Naive thymus-derived CD4-positive, alpha-beta T cell (primary cell): ENCODE measurements at regions not wholly inside any gene's neighbourhood (a gene's known extent, or its start where the extent isn't known, plus 50 kb on each side); places are given as distances from the start of the nearest gene placed in this dataset.

ENCODE experiments used
- ATAC-seq: fragments of 150-1000 bp; cut with Tn5 transposase; 2 replicates; pipeline ENCODE4 v1.10.0; 2021; ENCODE audit warnings: mild to moderate bottlenecking, moderate library complexity
- CTCF ChIA-PET: fragments of 350-600 bp; sonication (Branson Sonifier 250); formaldehyde crosslinking; loops from one replicate; lab custom pipeline; 2021; ENCODE audit warnings: antibody characterized with exemption; lab: Charles Lee
- POLR2A ChIA-PET: fragments of 350-600 bp; sonication (Branson Sonifier 250); formaldehyde crosslinking; loops from one replicate; lab custom pipeline; 2021; ENCODE audit warnings: antibody characterized with exemption, inconsistent platforms; lab: Charles Lee
- DNase-seq, 9 donors: peaks; one replicate each; pipeline versions ENCODE4 v3.0.0 to v3.0.0-alpha.2; 2020 to 2022; ENCODE audit warnings: mixed read lengths in 1 of 9
- H3K27ac ChIP-seq: one replicate; pipeline ENCODE4 v1.7.0; 2013; ENCODE audit warnings: mild to moderate bottlenecking, low read depth, low read length, moderate library complexity
- H3K27me3 ChIP-seq, 2 donors: one replicate each; pipeline ENCODE4 v1.7.0; 2013; ENCODE audit warnings: low read length in 2 of 2, mild to moderate bottlenecking in 2 of 2, moderate library complexity in 2 of 2; ENCODE audit not compliant: control insufficient read depth in 2 of 2, insufficient read depth in 2 of 2
- H3K36me3 ChIP-seq, 3 experiments: 1 replicate in 2 of 3; 2 replicates in 1 of 3; pipeline ENCODE4 v1.7.0; 2013; ENCODE audit warnings: low read length in 3 of 3, mild to moderate bottlenecking in 3 of 3, moderate library complexity in 1 of 3; ENCODE audit not compliant: insufficient read depth in 3 of 3, control insufficient read depth in 2 of 3
- H3K4me1 ChIP-seq, 2 donors: one replicate each; pipeline ENCODE4 v1.7.0; 2013; ENCODE audit warnings: low read length in 2 of 2, mild to moderate bottlenecking in 2 of 2, moderate library complexity in 1 of 2; ENCODE audit not compliant: control insufficient read depth in 2 of 2, insufficient read depth in 2 of 2
- H3K4me3 ChIP-seq: 2 replicates; pipeline ENCODE4 v1.7.0; 2013; ENCODE audit warnings: mild to moderate bottlenecking, low read length
- H3K9me3 ChIP-seq, 3 experiments: 1 replicate in 2 of 3; 2 replicates in 1 of 3; pipeline ENCODE4 v1.7.0; 2013; ENCODE audit warnings: low read length in 3 of 3; ENCODE audit not compliant: control insufficient read depth in 2 of 3
- H3K27ac Mint-ChIP-seq, 9 donors: one replicate each; pipeline ENCODE4 v1.8.0; 2020 to 2022; ENCODE audit warnings: mixed read lengths in 9 of 9, mild to moderate bottlenecking in 8 of 9, moderate library complexity in 5 of 9, inconsistent platforms in 2 of 9
- H3K27me3 Mint-ChIP-seq, 5 donors: one replicate each; pipeline ENCODE4 v1.8.0; 2021 to 2022; ENCODE audit warnings: mixed read lengths in 5 of 5, mild to moderate bottlenecking in 1 of 5
- H3K36me3 Mint-ChIP-seq, 5 donors: one replicate each; pipeline ENCODE4 v1.8.0; 2020 to 2022; ENCODE audit warnings: mixed read lengths in 5 of 5, mild to moderate bottlenecking in 3 of 5, inconsistent platforms in 1 of 5
- H3K4me1 Mint-ChIP-seq, 7 donors: one replicate each; pipeline ENCODE4 v1.8.0; 2020 to 2022; ENCODE audit warnings: mixed read lengths in 7 of 7, mild to moderate bottlenecking in 3 of 7, inconsistent platforms in 1 of 7
- H3K4me3 Mint-ChIP-seq, 10 donors: one replicate each; pipeline ENCODE4 v1.8.0; 2020 to 2022; ENCODE audit warnings: mild to moderate bottlenecking in 10 of 10, mixed read lengths in 10 of 10, moderate library complexity in 6 of 10, inconsistent platforms in 2 of 10
- H3K9me3 Mint-ChIP-seq, 11 donors: one replicate each; pipeline ENCODE4 v1.8.0; 2020 to 2022; ENCODE audit warnings: mixed read lengths in 11 of 11, mild to moderate bottlenecking in 4 of 11, inconsistent platforms in 1 of 11, moderate library complexity in 1 of 11
- intact Hi-C, 2 donors: fragments of 100-400 bp; cut with micrococcal nuclease; formaldehyde crosslinking; loops; one replicate each; pipeline ENCODE4 v1.15.1; 2023

DNA sequence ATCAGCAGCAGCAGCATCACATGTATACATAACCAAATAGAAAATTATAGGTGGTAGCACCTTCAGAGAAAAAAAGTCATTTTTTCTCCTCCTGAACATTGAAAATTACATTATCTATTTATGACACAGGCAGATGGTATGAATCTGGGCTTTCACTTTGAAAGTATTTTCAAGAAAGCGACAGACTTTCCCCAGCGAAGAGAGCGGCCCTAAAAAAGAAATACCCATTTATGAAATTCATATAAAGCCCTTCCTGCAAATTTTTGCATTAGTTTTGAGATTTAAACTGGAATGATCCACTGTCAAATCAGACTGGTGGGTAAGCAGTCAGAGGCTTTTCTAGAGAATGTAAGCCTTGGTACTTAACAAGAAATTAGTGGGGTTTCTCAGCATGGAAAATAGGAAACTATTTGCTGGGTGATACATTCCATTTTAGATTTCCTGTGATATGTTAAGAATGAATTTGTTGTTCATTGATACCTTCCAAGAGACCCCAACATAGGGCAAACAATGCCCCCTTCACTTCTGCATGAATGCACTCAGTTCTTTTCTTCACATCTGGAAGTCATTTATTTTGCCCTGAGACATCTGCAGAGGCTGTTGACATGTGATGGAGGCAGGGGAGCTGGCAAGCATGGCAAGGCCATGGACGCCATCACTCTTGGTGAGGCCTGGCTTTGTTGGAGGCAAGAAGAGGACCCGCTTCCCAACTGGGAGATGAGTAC lies 147.0 kb downstream of the LINC00237 start:
- peaks cover 0 to 44% (median 29%) of the 10 kb centered on the region in 5 donors for H3K27me3 Mint-ChIP-seq
- no peaks in the 10 kb centered on the region for H3K36me3 ChIP-seq
- H3K4me3 ChIP-seq: no peak overlapping the region
- no peak overlapping the region for H3K27ac ChIP-seq
- POLR2A ChIA-PET: no interaction called here
- no peaks in the 10 kb centered on the region for H3K4me1 ChIP-seq
- no peaks in the 10 kb centered on the region for H3K36me3 Mint-ChIP-seq
- CTCF ChIA-PET: no interaction called here
- no peak overlapping the region for H3K27ac Mint-ChIP-seq
- no peak overlapping the region for H3K4me3 Mint-ChIP-seq
- peaks cover 0 to 7% (median 0%) of the 10 kb centered on the region in 11 donors for H3K9me3 Mint-ChIP-seq
- H3K9me3 ChIP-seq: no peaks in the 10 kb centered on the region
- no peak for ATAC-seq
- H3K27me3 ChIP-seq: no peaks in the 10 kb centered on the region
- intact Hi-C loops: no loop called here
- no peaks in the 10 kb centered on the region for H3K4me1 Mint-ChIP-seq
- DNase-seq: no peak

DNA sequence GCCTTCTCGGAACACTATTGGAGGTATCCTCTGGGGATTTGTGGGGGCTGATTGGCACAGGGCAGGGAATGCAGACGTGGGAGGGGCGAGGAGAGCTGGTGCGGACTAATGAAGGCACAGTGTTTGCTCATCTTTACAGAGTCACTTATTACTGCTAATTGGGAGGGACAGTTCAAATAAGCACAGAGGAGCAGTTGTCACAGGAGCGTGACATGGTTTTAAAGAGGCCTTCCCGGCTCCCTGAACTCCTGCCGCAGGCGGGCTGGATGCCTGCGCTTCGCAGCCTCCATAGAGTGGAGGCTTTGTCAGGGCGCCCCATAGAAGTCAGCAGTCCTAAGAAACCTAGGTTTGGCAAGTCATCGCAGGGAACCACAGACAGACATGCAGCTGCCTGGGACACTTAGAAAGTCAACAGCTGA lies 149.6 kb downstream of the LINC00237 start:
- CTCF ChIA-PET: no interaction called here
- DNase-seq (no peak), ATAC-seq (no peak)
- Histone ChIP-seq H3K27ac (no peak overlapping the region), H3K27me3 (no peaks in the 10 kb centered on the region), H3K36me3 (no peaks in the 10 kb centered on the region), H3K9me3 (no peaks in the 10 kb centered on the region), H3K4me1 (no peaks in the 10 kb centered on the region), H3K4me3 (no peak overlapping the region)
- Mint-ChIP-seq H3K4me1 (peaks cover 0 to 2% (median 0%) of the 10 kb centered on the region in 7 donors), H3K27me3 (peaks cover 0 to 50% (median 32%) of the 10 kb centered on the region in 5 donors), H3K36me3 (no peaks in the 10 kb centered on the region), H3K4me3 (no peak overlapping the region), H3K27ac (no peak overlapping the region), H3K9me3 (peaks cover 0 to 7% (median 0%) of the 10 kb centered on the region in 11 donors)
- POLR2A ChIA-PET: no interaction called here
- intact Hi-C loops: no loop called here

DNA sequence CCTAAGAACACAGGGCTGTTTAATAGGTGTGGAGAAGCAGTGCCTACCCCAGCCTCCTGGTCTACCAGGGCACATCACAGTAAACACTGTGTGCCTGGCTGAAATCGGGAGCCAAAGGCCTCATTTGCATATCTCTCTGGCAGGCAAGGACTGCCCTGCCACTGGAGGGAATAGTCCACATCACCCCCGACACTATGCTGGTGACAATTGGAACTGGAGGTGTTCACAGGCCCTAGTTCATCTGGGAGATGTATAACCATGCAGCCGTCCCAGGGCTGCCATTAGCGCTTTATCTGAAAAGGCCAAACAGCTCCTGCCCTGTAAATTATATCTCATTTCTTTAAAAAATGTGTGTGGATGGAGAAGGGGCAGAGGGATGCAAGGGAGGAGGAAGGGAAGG lies 150.3 kb downstream of the LINC00237 start:
- POLR2A ChIA-PET: no interaction called here
- intact Hi-C loops: no loop called here
- CTCF ChIA-PET: no interaction called here
- Mint-ChIP-seq H3K27ac (no peak overlapping the region), H3K36me3 (no peaks in the 10 kb centered on the region), H3K4me1 (peaks cover 0 to 2% (median 0%) of the 10 kb centered on the region in 7 donors), H3K9me3 (peaks cover 0 to 5% (median 0%) of the 10 kb centered on the region in 11 donors), H3K4me3 (no peak overlapping the region), H3K27me3 (peaks cover 0 to 48% (median 28%) of the 10 kb centered on the region in 5 donors)
- H3K4me3 ChIP-seq: no peak overlapping the region
- no peak for ATAC-seq
- H3K27ac ChIP-seq: no peak overlapping the region
- no peaks in the 10 kb centered on the region for H3K36me3 ChIP-seq
- no peak for DNase-seq
- H3K27me3 ChIP-seq: no peaks in the 10 kb centered on the region
- no peaks in the 10 kb centered on the region for H3K4me1 ChIP-seq
- no peaks in the 10 kb centered on the region for H3K9me3 ChIP-seq

DNA sequence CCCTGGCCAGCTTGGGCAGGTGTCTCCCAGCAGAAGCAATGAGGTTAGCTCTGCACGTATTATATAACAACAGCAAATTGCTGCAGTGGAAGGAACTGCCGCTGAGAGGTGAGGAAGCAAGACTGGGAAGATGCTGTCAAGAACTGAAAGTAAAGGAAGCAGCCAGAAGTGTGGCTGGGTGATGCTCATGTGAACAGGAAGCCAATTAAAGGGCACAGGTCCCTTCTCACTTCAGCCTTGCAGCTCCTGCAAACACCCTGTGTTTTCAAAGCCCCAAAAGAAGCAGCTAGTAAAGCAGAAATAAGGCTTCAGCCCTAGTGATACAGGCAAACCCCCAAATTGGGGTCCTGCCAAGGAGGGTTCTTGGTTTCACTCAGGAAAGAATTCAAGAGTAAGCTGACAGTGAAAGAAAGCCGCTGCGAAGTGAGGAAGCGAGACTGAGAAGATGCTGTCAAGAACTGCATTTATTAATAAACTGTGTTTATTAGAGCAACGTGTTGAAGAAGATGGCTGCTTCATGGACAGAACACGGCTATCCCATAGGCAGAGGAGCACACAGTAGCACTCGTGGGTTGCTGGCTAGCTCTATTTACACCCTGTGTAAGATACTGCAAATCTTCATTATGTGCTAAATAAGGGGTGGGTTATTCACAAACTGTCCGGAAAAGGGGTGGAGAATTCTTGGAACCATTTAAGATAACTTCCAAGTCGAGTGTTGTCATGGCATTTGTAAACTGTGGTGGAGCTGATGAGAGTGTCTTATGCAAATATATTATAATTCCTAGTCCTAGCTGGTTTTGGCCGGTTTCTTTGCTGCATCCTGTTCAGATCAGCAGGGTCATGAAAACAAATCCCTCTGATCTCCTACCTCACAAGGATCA lies 152.2 kb downstream of the LINC00237 start:
- Histone ChIP-seq H3K27me3 (no peaks in the 10 kb centered on the region), H3K36me3 (no peaks in the 10 kb centered on the region), H3K4me1 (no peaks in the 10 kb centered on the region), H3K4me3 (no peak overlapping the region), H3K27ac (no peak overlapping the region), H3K9me3 (no peaks in the 10 kb centered on the region)
- ChIA-PET CTCF (no interaction called here), POLR2A (no interaction called here)
- Mint-ChIP-seq H3K27me3 (peaks cover 0 to 38% (median 28%) of the 10 kb centered on the region in 5 donors), H3K27ac (no peak overlapping the region), H3K9me3 (peaks cover 0 to 5% (median 0%) of the 10 kb centered on the region in 11 donors), H3K4me1 (peaks cover 0 to 2% (median 0%) of the 10 kb centered on the region in 7 donors), H3K36me3 (no peaks in the 10 kb centered on the region), H3K4me3 (no peak overlapping the region)
- DNase-seq (no peak), ATAC-seq (no peak)
- intact Hi-C loops: no loop called here

DNA sequence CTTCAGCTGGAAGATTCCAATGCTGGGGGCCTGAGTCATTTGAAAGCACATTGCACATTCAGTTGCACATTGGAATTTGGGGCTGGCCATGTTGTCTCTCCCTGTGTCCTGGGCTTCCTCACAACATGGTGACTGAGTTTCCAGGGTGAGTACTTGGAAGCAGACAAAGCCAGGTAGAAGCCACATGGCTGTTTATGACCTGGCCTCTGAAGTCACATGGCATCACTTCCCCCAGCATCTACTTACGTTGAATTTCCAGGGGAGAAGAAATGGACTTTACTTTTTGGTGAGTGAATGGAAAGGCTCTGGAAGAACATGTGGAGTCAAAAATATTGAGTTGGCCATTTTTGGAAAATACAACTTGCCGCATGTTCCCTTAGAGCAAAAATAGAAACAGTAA lies 155.5 kb downstream of the LINC00237 start:
- Mint-ChIP-seq H3K36me3 (no peaks in the 10 kb centered on the region), H3K9me3 (peaks cover 0 to 9% (median 4%) of the 10 kb centered on the region in 11 donors), H3K27me3 (peaks cover 0 to 37% (median 19%) of the 10 kb centered on the region in 5 donors), H3K4me3 (no peak overlapping the region), H3K27ac (no peak overlapping the region), H3K4me1 (peaks cover 0 to 2% (median 0%) of the 10 kb centered on the region in 7 donors)
- H3K9me3 ChIP-seq: peaks cover 0 to 5% (median 0%) of the 10 kb centered on the region in 3 experiments
- no peaks in the 10 kb centered on the region for H3K27me3 ChIP-seq
- POLR2A ChIA-PET: no interaction called here
- H3K27ac ChIP-seq: no peak overlapping the region
- ATAC-seq (no peak), DNase-seq (no peak)
- H3K4me3 ChIP-seq: no peak overlapping the region
- CTCF ChIA-PET: no interaction called here
- H3K36me3 ChIP-seq: no peaks in the 10 kb centered on the region
- intact Hi-C loops: no loop called here
- no peaks in the 10 kb centered on the region for H3K4me1 ChIP-seq

DNA sequence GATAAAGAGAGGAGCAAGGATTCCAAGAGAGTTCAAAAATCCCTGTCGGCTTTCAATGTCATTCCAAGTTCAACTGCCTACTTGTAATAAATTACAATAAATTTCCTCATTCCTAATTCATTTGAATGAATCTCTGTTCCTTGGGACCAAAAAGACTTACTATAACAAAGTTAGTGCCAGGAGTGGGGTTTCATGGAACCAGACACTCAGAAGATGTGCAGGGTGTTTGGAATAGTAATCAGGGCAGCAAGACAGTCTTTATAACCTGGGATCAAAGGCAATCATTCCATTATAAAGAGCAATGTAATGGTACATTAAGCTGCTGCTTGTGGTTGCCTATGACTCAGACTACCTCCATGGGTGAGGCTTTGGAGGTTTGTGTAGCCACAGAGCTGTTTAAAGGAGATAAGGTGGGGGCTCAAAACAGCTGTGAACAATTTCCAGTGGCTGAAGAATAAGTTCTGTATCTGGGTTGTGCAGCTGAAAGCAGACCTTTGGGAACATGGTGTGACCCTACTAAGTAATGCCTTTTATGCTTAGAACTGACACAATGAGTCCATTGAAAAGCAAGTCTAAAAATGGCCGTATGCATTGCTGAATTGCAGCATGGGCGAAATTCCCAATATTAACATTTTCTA lies 159.9 kb downstream of the LINC00237 start:
- H3K9me3 Mint-ChIP-seq: peaks cover 2 to 18% (median 8%) of the 10 kb centered on the region in 11 donors
- Histone ChIP-seq H3K9me3 (peaks cover 0 to 5% (median 0%) of the 10 kb centered on the region in 3 experiments), H3K27ac (no peak overlapping the region), H3K4me1 (no peaks in the 10 kb centered on the region), H3K36me3 (no peaks in the 10 kb centered on the region), H3K4me3 (no peak overlapping the region), H3K27me3 (no peaks in the 10 kb centered on the region)
- no peak overlapping the region for H3K4me3 Mint-ChIP-seq
- H3K4me1 Mint-ChIP-seq: no peaks in the 10 kb centered on the region
- intact Hi-C loops: no loop called here
- no peak overlapping the region for H3K27ac Mint-ChIP-seq
- DNase-seq: no peak
- ChIA-PET CTCF (no interaction called here), POLR2A (no interaction called here)
- ATAC-seq: no peak
- H3K36me3 Mint-ChIP-seq: no peaks in the 10 kb centered on the region
- peaks cover 0 to 27% (median 17%) of the 10 kb centered on the region in 5 donors for H3K27me3 Mint-ChIP-seq
